ENCODE measurements at regions not wholly inside any gene's neighbourhood (a gene's known extent, or its start where the extent isn't known, plus 50 kb on each side); places are given as distances from the start of the nearest gene placed in this dataset.

DNA sequence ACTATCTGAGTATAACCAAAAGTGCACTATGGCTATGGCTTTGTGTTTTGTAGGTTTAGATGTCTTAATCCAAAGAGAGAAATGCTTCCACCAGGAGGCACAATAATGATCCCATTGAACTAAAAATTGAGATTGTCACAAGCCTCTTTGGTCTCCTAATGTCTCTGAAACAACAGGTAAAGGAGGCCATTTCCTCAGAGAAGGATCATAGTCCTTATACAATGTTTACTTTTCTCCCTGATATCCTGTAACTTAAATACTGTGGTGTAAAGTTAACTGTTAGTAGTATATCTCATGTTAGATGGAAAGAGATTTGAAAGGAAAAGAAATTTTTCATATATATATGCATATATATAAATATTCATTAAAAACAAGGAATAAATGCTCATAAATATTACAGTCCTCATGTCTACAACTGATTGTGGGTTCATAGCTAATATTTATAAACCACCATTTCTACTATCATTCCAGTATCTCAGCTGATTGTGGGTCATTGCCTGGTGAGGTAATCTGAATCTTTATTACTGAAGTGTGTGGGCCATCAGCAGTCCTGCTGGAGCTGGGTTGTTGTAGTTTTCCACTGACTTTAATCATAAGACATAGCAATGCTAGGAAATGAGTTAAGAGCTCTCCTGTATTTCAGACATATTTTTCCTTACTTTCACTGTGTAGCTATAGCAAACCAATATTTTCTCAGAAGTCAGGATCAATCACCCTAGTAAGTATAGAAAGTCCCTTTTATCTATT, 1230.4 kb downstream of the PCDH18 start:
- TF ChIP-seq, protein P1, sequence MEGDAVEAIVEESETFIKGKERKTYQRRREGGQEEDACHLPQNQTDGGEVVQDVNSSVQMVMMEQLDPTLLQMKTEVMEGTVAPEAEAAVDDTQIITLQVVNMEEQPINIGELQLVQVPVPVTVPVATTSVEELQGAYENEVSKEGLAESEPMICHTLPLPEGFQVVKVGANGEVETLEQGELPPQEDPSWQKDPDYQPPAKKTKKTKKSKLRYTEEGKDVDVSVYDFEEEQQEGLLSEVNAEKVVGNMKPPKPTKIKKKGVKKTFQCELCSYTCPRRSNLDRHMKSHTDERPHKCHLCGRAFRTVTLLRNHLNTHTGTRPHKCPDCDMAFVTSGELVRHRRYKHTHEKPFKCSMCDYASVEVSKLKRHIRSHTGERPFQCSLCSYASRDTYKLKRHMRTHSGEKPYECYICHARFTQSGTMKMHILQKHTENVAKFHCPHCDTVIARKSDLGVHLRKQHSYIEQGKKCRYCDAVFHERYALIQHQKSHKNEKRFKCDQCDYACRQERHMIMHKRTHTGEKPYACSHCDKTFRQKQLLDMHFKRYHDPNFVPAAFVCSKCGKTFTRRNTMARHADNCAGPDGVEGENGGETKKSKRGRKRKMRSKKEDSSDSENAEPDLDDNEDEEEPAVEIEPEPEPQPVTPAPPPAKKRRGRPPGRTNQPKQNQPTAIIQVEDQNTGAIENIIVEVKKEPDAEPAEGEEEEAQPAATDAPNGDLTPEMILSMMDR (IDR thresholded peaks at IDR 0.05), result no peak
- no peak overlapping the region for H3K9ac ChIP-seq (ENCODE audit: low read depth in 2 of 2, low read length in 2 of 2)
- H3K27me3 ChIP-seq, result no peaks in the 10 kb centered on the region
- H3K36me3 ChIP-seq, result no peaks in the 10 kb centered on the region
- H3K27ac ChIP-seq, result no peak overlapping the region
- no peak overlapping the region for H3K4me3 ChIP-seq
- DNase-seq, result no peak
- intact Hi-C loops (cut with DNase I), result no loop called here
- no peaks in the 10 kb centered on the region for H3K9me3 ChIP-seq
- no peaks in the 10 kb centered on the region for H3K4me1 ChIP-seq

DNA sequence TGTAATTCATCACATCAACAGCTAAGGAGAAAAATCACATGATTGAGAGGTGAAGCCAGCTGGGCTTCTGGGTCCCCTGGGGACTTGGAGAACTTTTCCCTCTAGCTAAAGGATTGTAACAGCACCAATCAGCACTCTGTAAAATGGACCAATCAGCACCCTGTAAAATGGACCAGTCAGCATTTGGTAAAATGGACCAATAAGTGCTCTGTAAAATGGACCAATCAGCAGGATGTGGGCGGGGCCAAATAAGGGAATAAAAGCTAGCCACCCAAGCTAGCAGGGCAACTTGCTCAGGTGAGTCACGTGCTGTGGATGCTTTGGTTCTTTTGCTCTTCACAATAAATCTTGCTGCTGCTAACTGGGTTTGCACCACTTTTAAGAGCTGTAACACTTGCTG, 1248.3 kb downstream of the PCDH18 start:
- H3K36me3 ChIP-seq, result no peaks in the 10 kb centered on the region

DNA sequence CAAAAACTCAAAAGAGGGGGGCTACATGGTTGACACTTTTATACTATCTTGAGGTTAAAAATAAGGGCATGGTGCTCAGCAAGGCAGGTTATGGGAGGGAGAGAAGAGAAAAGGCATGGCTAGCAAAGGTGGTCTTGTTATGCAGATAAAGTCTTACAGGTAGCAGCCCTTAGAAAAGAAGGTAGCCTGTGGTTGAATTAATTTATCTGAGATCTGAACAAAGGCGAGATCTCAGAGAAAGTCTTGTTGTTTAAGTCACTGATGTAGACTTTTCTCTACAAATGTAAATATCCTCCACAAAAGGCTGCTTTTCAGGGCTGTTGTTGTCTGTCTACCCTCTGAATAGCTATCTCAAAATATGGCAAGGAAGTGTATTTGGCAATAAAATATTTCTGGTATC, 1250.4 kb downstream of the PCDH18 start:
- no peak overlapping the region for H3K4me3 ChIP-seq
- TF ChIP-seq, protein P1 (IDR thresholded peaks at IDR 0.05), result no peak
- H3K27ac ChIP-seq, result no peak overlapping the region
- no peaks in the 10 kb centered on the region for H3K27me3 ChIP-seq
- no peak for DNase-seq
- no peaks in the 10 kb centered on the region for H3K9me3 ChIP-seq
- H3K36me3 ChIP-seq, result no peaks in the 10 kb centered on the region
- H3K4me1 ChIP-seq, result no peaks in the 10 kb centered on the region
- H3K9ac ChIP-seq (ENCODE audit: low read depth in 2 of 2, low read length in 2 of 2), result no peak overlapping the region
- intact Hi-C loops (cut with DNase I), result no loop called here

More for the DNA sequence above, 1248.3 kb downstream of the PCDH18 start:
- no peak for DNase-seq
- H3K9ac ChIP-seq (ENCODE audit: low read depth in 2 of 2, low read length in 2 of 2), result no peak overlapping the region
- intact Hi-C loops (cut with DNase I), result no loop called here
- TF ChIP-seq, protein P1 (IDR thresholded peaks at IDR 0.05), result no peak
- no peaks in the 10 kb centered on the region for H3K9me3 ChIP-seq
- H3K4me3 ChIP-seq, result no peak overlapping the region
- H3K4me1 ChIP-seq, result no peaks in the 10 kb centered on the region
- H3K27ac ChIP-seq, result no peak overlapping the region
- no peaks in the 10 kb centered on the region for H3K27me3 ChIP-seq

DNA sequence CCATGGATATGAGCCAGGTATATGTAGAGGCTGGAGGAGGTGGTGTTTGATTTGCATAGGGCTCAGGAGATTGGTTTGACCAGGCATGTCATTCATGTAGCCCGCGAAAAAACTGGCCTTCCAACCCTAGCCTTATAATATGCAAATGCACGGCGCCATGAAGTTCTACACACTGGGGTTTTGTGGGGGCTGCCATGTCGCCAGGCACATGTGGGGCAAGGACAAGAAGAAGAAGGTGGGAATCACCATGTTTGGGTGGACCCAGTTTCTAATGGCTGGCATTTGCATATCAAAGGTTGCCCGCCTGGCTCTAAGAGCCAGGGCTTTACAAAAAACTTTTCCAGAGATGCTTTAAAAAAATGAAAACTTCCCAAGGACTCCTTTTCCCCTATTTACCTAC, 1251.0 kb downstream of the PCDH18 start:
- TF ChIP-seq, protein P1 (IDR thresholded peaks at IDR 0.05), result no peak
- Histone ChIP-seq H3K4me3 (no peak overlapping the region), H3K36me3 (no peaks in the 10 kb centered on the region), H3K4me1 (no peaks in the 10 kb centered on the region), H3K27ac (no peak overlapping the region), H3K9ac (ENCODE audit: low read depth in 2 of 2, low read length in 2 of 2) (no peak overlapping the region), H3K27me3 (no peaks in the 10 kb centered on the region), H3K9me3 (no peaks in the 10 kb centered on the region)
- DNase-seq, result no peak
- intact Hi-C loops (cut with DNase I), result no loop called here

DNA sequence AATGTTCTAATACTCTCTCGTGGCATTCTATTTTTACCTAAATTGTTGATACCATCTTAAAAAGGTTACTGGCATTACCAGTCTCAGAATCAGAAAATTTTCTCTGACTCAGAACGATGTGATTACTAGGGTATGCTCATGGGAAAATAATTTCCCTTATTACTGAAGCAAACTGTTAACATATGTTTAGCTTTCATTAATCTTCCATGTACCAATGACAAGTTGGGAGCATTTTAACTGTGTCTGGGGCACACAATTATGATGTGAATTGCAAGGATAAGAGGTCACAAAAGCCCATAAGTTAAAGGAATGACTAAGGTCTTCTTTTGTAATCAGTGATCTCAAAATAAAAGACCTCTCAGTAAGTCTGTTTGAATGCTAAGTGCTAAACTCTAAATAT, 1254.6 kb downstream of the PCDH18 start:
- TF ChIP-seq, protein P1 (IDR thresholded peaks at IDR 0.05), result no peak

More for the DNA sequence above, 1254.6 kb downstream of the PCDH18 start:
- Histone ChIP-seq H3K4me1 (no peaks in the 10 kb centered on the region), H3K9me3 (no peaks in the 10 kb centered on the region), H3K27ac (no peak overlapping the region), H3K27me3 (no peaks in the 10 kb centered on the region), H3K36me3 (no peaks in the 10 kb centered on the region), H3K4me3 (no peak overlapping the region), H3K9ac (ENCODE audit: low read depth in 2 of 2, low read length in 2 of 2) (no peak overlapping the region)
- intact Hi-C loops (cut with DNase I), result no loop called here
- DNase-seq, result no peak

All from colonic mucosa (tissue), 4 donors.